A673 (cell line): ENCODE measurements at regions not wholly inside any gene's neighbourhood (a gene's known extent, or its start where the extent isn't known, plus 50 kb on each side); places are given as distances from the start of the nearest gene placed in this dataset.

ENCODE experiments used
- BruUV-seq: library from RNA; stranded (reverse); fragments of 400-500 nt; replicated peaks from 2 replicates; lab custom pipeline; 2021; lab: Mats Ljungman, UMichigan
- CTCF ChIA-PET: fragments of 300-600 bp; sonication (Branson Sonifier 250); formaldehyde crosslinking; loops from one replicate; lab custom pipeline; 2022; ENCODE audit warnings: antibody characterized with exemption; lab: Charles Lee
- POLR2A ChIA-PET: fragments of 300-600 bp; sonication (Branson Sonifier 250); formaldehyde crosslinking; loops from one replicate; lab custom pipeline; 2022; ENCODE audit warnings: antibody characterized with exemption; ENCODE audit not compliant: low non-redundant PET; lab: Charles Lee
- DNase-seq: peaks from one replicate; pipeline ENCODE4 v3.0.0-alpha.2; 2015; ENCODE audit warnings: low spot score
- H3K27ac ChIP-seq: fragments of 200-600 bp; sonication (generic); 2 replicates; pipeline ENCODE4 v1.5.1; 2016; ENCODE audit warnings: mixed run types, low read depth, mild to moderate bottlenecking, mixed read lengths, antibody characterized with exemption, low read length; ENCODE audit not compliant: poor library complexity, severe bottlenecking
- H3K27me3 ChIP-seq: fragments of 200-600 bp; sonication (generic); replicated peaks from 2 replicates; pipeline ENCODE4 v1.6.1; 2017; ENCODE audit warnings: mixed run types, low read depth, mild to moderate bottlenecking, mixed read lengths, antibody characterized with exemption, low read length; ENCODE audit not compliant: insufficient read depth, poor library complexity
- H3K36me3 ChIP-seq: fragments of 200-600 bp; sonication (generic); 2 replicates; pipeline ENCODE4 v1.6.1; 2016; ENCODE audit warnings: mixed run types, mild to moderate bottlenecking, mixed read lengths, antibody characterized with exemption, low read length; ENCODE audit not compliant: insufficient read depth, poor library complexity, severe bottlenecking
- H3K4me1 ChIP-seq: fragments of 200-600 bp; sonication (generic); 2 replicates; pipeline ENCODE4 v1.6.1; 2017; ENCODE audit warnings: mixed run types, mild to moderate bottlenecking, mixed read lengths, antibody characterized with exemption, low read length; ENCODE audit not compliant: insufficient read depth, poor library complexity, severe bottlenecking
- H3K4me3 ChIP-seq: fragments of 200-600 bp; sonication (generic); 2 replicates; pipeline ENCODE4 v1.5.1; 2016; ENCODE audit warnings: low read depth, mixed run types, mild to moderate bottlenecking, mixed read lengths, low read length; ENCODE audit not compliant: poor library complexity, severe bottlenecking
- H3K9me3 ChIP-seq: fragments of 200-600 bp; sonication (generic); 2 replicates; pipeline ENCODE4 v1.6.1; 2016; ENCODE audit warnings: mixed run types, low read depth, mild to moderate bottlenecking, mixed read lengths, antibody characterized with exemption, low read length; ENCODE audit not compliant: poor library complexity, severe bottlenecking
- CTCF ChIP-seq: fragments of 300-800, 200-600 bp; sonication (generic); conservative IDR thresholded peaks from 2 replicates; pipeline ENCODE4 v1.5.1; 2017; ENCODE audit warnings: low read depth, mild to moderate bottlenecking, antibody characterized with exemption, low read length, moderate library complexity, mixed read lengths
- EZH2 ChIP-seq: fragments of 200-600 bp; sonication (generic); IDR thresholded peaks from 2 replicates; pipeline ENCODE4 v1.6.1; 2017; ENCODE audit warnings: borderline replicate concordance, low read depth, mild to moderate bottlenecking, mixed read lengths, antibody characterized with exemption, low read length; ENCODE audit not compliant: poor library complexity, severe bottlenecking
- intact Hi-C: fragments of 100-400 bp; cut with micrococcal nuclease; formaldehyde crosslinking; loops from one replicate; pipeline ENCODE4 v1.10.0; 2022; ENCODE audit not compliant: unreplicated experiment

- ChIA-PET CTCF (no interaction called here), POLR2A (no interaction called here)
- Histone ChIP-seq H3K27ac (no peak overlapping the region), H3K4me1 (peaks cover 10% of the 10 kb centered on the region), H3K9me3 (no peaks in the 10 kb centered on the region), H3K4me3 (no peak overlapping the region), H3K27me3 (no peaks in the 10 kb centered on the region), H3K36me3 (no peaks in the 10 kb centered on the region)
- no TSS peak for BruUV-seq
- no peak for DNase-seq
- intact Hi-C loops, result no loop called here
- TF ChIP-seq EZH2, result no peak
- TF ChIP-seq CTCF, result no peak
These were observed 131.8 kb downstream of the VEGFA start for GRCh38 chr6:43901733-43902230.

- H3K27ac ChIP-seq, result no peak overlapping the region
- H3K36me3 ChIP-seq, result no peaks in the 10 kb centered on the region
- no peak for DNase-seq
- intact Hi-C loops, result no loop called here
- no peaks in the 10 kb centered on the region for H3K9me3 ChIP-seq
- H3K27me3 ChIP-seq, result no peaks in the 10 kb centered on the region
- no peak overlapping the region for H3K4me3 ChIP-seq
- H3K4me1 ChIP-seq, result peaks cover 10% of the 10 kb centered on the region
- ChIA-PET CTCF (no interaction called here), POLR2A (no interaction called here)
- BruUV-seq, result no TSS peak
- TF ChIP-seq EZH2 (no peak), CTCF (no peak)
These were observed 131.1 kb downstream of the VEGFA start for GRCh38 chr6:43900916-43901732.

- TF ChIP-seq CTCF (no peak), EZH2 (no peak)
- DNase-seq, result no peak
- H3K9me3 ChIP-seq, result no peaks in the 10 kb centered on the region
- H3K27ac ChIP-seq, result no peak overlapping the region
- no TSS peak for BruUV-seq
- H3K27me3 ChIP-seq, result no peaks in the 10 kb centered on the region
- H3K4me3 ChIP-seq, result no peak overlapping the region
- peaks cover 10% of the 10 kb centered on the region for H3K4me1 ChIP-seq
- ChIA-PET POLR2A (no interaction called here), CTCF (no interaction called here)
- no peaks in the 10 kb centered on the region for H3K36me3 ChIP-seq
- intact Hi-C loops, result no loop called here
These were observed 130.5 kb downstream of the VEGFA start for GRCh38 chr6:43900560-43900915.
